DMS114 treated with DMSO at 0.1 percent for 48 hours (cell line): ENCODE measurements at regions not wholly inside any gene's neighbourhood (a gene's known extent, or its start where the extent isn't known, plus 50 kb on each side); places are given as distances from the start of the nearest gene placed in this dataset.

ENCODE experiments used
- DNase-seq: peaks from one replicate; lab custom pipeline; 2025; ENCODE audit not compliant: unreplicated experiment; lab: John Stamatoyannopoulos, UW

- DNase-seq = no peak
These were observed 309.3 kb upstream of the CDYL start for GRCh38 chr6:4466769-4467480.

- no peak for DNase-seq
These were observed 309.9 kb upstream of the CDYL start for GRCh38 chr6:4466261-4466660.

DNA sequence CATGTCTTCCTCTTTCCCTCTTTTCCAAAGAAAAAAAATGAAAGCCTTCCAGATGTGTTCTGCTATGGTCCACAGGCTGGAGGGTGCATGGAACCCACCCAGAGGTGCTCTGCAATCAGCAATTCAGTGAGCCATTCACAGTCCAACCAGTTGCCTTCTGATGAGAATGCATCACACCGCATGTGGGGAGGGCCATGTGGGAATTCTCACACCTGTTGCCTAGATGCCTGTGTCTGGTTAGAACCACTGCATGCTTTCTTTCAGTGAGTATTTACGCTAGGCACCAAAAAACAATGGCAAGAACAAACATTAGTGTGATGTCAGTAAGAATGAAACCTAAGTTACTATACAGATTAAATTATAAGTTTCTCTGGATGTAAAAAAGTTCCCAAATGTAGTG is 311.6 kb upstream of the CDYL start:
- no peak for DNase-seq

- DNase-seq = no peak
These were observed 313.0 kb upstream of the CDYL start for GRCh38 chr6:4463236-4463635.

GRCh38 chr6:4460586-4461475 is 315.4 kb upstream of the CDYL start:
- no peak for DNase-seq

- DNase-seq = no peak
These were observed 316.2 kb upstream of the CDYL start for GRCh38 chr6:4459996-4460395.

GRCh38 chr6:4459032-4459431 is 317.2 kb upstream of the CDYL start:
- DNase-seq = no peak

DNA sequence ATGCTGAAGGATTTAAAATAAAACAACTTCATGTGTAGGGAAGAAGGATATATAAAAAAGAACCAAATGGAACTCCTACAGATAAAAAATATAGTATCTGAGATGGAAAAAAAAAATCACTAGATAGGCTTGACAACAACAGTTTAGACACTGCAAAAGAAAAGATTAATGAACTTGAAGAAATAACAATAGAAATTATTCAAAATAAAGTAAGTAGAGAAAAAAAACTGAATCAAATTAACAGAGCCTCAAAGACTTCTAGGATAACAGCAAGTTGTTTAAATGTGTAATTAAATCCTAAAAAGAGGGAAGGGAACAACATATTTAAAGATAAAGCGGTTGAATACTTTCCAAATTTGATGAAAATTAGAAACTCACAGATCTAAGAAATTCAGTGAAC is 316.3 kb upstream of the ECI2 start:
- DNase-seq = no peak

- no peak for DNase-seq
These were observed 315.7 kb upstream of the ECI2 start for GRCh38 chr6:4451081-4451480.

DNA sequence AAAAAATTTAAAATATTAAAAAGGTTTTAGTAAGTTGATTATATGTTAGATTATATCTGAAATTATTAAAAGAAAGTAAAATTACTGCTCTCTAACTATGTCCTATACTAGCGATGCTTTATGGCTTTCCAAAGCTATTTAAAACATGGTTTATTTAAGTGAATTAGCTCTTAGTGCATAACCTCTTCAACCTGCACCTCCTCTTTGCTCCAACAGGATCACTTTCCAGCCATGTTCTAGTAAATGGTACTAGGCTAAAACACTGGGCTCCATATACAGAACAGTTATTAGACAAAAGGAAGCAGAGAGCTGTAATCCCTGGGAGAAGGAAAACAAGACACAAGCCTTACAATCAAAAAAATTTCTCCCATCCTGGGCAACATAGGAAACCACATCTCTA is 314.9 kb upstream of the ECI2 start:
- DNase-seq = no peak

DNA sequence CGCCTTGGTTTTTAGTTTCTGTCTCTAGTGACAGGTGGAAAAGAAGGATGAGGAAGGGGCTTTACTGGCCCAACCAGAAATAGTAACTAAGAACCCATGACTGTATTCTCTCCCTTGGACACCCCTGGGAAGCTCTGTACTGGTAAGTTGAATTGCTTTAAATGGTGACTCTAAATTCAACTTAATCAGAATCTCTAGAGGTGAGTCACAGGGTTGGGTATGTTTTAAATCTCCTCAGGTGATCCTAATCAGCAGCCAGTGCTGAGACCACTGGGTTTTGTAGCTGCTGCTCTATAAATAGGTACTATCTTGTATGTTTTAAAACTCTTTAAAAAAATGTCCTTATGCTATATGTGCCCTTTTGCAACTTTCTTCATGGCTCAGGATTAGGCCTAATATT is 314.0 kb upstream of the ECI2 start:
- no peak for DNase-seq

DNA sequence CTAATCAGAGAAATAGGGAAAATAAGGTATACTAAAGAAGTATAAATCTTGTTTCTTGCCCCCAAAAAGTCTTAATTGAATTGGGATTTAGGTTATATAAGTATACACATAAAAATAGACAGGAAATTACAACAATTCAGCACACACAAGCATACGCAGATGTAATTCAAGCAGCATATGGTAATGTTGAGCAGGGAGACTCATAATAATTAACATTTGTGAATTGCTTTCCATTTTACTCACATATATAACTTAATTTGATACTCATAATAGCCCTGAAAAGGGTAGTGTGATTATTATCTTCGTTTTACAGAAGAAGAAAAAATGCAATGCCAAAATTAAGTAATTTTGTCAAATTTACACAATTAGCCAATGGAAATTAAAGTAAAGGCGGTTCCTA is 313.5 kb upstream of the ECI2 start:
- DNase-seq = no peak

DNA sequence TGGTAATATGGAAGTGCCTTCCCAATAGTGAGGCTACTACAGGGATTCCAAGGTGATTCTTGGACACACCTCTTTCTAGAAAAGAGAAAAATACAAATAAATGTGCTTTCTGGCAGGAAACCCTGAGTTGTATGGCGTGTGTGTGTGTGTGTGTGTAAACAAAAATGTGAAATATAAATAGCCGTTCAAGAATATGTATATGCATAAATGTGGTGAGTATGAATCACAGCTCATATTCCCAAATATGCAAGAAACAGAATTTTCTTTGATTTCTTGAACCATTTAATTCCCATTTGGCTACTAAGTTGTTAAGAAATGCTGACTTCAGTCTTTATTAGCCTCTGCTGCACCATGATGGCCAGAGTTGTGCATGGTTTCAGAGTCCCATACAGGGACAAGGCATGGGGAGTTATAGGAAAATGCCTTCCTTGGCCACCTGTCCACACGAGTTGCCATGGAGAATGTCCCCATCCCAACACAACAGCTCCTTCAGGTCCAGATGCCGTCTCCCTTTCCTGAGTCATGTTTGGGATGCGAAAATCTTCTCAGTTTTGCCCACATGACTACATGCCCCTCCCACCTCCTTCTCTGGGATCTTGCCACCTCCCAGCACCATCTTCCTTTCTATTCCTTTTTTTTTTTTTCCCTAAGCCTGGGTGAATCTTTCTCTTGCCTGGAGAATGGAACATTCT is 312.4 kb upstream of the ECI2 start:
- no peak for DNase-seq

DNA sequence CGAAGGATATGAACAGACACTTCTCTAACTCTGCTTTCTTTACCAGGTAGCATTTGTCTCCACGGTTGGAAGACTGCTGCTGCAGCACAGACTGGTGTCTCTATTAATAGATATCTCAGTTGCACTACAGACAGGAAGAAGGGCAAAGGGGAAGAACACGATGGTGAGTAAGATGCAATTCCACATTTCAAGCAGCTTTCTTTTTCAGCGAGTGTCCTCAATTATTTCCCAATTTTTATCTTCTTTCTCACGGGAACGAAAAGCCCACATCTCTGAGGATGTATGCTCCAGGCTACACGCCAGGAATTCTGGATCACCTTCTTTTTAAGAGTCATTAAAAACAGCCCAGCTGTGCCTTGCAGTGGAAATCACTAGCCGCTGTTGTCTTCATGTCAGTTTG is 311.6 kb upstream of the ECI2 start:
- no peak for DNase-seq

GRCh38 chr6:4441981-4442434 is 306.6 kb upstream of the ECI2 start:
- no peak for DNase-seq

DNA sequence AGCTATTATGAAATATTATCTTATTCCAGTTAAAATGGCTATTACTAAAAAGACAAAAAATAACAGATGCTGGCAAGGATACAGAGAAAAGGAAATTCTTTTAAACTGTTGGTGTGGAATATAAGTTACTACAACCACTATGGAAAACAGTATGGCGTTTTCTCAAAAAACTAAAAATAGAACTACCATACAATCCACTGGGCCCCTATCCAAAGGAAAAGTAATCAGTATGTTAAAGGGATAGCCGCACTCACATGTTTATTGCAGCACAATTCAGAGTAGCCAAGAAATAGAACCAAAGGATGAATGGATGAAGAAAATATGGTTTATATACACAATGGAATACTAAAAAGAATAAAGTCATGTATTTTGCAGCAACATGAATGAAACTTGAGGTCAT is 303.8 kb upstream of the ECI2 start:
- DNase-seq = no peak

GRCh38 chr6:4437342-4437741 is 302.0 kb upstream of the ECI2 start:
- DNase-seq = no peak

- no peak for DNase-seq
These were observed 300.6 kb upstream of the ECI2 start for GRCh38 chr6:4435981-4436445.

GRCh38 chr6:4434655-4435054 is 299.3 kb upstream of the ECI2 start:
- DNase-seq = no peak

- DNase-seq = no peak
These were observed 297.8 kb upstream of the ECI2 start for GRCh38 chr6:4433199-4433598.

DNA sequence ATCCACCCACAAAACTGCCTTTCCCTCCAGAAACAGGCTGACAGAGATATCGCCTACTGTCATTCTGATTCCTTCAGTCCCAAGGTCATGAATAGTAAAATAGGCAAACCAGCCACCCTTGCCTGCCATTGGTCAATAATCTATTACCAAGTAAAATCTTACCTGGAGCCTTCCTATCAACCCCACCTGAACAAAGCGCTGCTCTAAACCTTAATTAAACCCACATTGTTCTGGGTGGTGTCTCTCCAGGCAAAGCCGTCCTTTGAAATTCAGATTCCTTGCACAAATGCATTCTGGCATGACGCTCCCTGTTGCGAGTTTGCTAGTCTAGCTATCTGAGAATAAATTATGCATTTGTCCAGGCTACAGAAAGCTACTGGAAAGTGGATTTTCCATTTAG is 291.6 kb upstream of the ECI2 start:
- DNase-seq = no peak

- no peak for DNase-seq
These were observed 286.5 kb upstream of the ECI2 start for GRCh38 chr6:4421837-4422236.
